LoVo (cell line): ENCODE measurements at regions not wholly inside any gene's neighbourhood (a gene's known extent, or its start where the extent isn't known, plus 50 kb on each side); places are given as distances from the start of the nearest gene placed in this dataset.
"Not testable (repeated sequence)": the region's sequence is repeated elsewhere in the genome, so short reads cannot be mapped to it uniquely, and the experiment has no call there.

Source experiments
- DNase-seq: peaks from one replicate; pipeline ENCODE4 v3.0.0-alpha.2; 2016; ENCODE audit warnings: low spot score

DNA sequence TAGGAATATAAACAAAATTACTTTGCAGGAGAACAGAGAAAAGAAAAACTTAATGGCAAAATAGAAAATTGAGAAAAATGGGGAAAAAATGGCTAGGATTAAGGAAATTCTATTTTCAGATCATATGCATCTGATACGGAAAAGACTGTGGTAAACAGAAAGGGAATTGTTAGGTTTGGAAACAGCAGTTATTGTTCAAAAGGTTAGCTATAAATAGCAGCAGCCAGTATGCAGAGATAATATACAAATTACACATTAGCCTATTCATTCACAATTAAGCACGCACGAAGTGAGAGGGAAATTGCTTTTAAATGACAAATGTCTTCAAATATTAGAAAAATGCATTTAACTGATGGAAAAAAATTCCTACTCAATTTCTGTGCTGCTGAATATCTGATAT lies 224.1 kb upstream of the FAM3C start:
- no peak for DNase-seq

DNA sequence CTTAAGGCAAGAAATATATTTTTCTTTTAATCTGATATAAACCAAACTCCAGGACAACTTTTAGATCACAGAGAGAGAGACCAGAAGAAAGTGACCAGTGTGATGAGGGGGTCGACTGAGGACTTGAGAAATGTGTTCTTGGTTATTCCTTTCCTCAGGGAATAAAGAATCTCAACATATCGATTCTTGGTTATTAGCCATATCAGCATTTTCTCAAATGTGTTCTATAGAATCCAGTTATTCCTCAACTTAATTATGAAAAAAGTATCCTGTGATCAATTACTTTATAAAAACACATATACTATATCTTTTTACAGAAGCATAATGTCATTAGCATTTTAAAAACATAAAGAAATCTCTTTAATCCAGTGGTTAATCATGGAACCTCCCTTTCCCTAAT lies 222.1 kb upstream of the FAM3C start:
- no peak for DNase-seq

DNA sequence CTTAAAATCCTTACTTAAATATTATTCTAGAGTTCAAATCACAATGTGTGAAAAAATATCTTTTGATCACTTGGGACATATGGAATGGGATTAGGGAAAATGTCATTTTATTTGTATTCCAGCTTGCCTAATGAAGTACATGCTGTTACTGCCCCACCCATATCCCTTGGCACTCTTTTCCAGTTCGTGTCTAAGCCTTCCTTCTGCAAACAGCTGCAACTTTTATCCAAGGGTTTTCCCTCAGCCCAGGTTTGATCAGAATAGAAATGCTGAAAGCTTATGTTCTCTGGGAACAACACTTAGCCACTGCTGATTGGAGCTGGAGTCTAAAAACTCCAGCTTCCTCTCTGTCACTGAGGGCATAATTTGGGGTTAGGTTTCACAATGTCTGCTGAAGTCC lies 214.1 kb upstream of the FAM3C start:
- no peak for DNase-seq

DNA sequence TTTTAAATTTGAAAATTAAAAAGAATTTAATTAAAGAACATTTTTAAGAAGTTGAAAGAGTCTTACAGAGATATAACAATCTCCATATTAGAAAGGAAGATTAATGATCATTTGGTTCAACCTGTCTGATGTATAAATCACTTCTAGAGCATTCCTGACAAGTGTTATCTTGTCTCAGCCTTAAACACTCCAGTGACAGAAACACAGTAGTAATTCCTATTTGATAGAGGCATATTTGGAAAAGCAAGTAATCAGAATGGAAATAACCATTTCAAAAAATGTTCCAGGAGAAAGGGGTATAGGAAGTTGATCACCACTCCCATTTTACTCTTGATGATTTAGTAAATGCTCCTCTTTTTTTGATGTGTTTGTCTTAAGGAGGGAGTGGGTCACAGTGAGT lies 213.1 kb upstream of the FAM3C start:
- DNase-seq: no peak

DNA sequence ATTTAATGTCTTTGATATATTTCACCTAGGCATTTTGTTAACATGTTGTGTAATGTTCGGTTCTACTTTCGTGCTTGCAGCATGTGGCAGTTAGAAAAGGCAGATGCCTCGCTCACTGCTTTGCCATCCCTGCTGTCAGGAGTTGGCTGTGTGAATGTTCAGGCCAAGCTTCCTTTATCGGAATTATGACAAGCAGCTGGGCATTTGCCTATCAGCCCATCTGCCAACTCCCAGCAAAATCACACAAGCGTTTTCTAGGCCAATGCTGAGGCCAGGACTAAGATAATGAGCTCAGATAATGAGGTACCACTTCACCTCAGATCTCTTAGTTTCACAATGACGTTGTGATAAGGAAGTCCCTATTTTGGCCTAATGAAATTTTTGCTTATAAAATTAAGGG lies 212.7 kb upstream of the FAM3C start:
- DNase-seq: no peak

DNA sequence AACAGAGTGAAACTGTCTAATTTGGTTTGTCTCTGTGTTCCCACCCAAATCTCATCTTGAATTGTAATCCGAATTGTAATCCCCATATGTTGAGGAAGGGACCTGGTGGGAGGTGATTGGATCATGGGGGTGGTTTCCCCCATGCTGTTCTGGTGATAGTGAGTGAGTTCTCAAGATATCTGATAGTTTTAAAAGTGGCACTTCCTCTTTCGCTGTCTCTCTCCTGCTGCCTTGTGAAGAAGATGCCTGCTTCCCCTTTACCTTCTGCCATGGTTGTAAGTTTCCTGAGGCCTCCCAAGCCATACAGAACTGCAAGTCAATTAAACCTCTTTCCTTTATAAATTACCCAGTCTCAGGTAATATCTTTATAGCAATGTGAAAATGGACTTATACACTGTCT lies 212.1 kb upstream of the FAM3C start:
- DNase-seq: not testable (repeated sequence)

DNA sequence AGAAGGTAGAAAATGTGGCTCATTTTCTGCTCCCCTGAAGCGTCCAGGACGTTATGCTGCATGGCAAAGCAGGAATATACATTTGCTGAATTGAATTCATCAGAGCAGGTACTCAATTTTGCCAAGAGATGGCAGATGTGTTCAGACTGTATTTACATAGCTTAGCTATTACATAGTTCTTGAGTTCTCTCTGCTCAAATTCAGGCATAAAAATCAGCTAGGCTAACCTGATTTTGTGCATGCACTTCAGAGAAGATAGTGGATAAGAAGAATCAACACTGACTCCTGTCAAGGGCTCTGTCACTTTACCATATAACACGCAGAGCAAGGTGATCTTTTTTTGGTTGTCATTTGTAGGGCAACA lies 209.2 kb upstream of the FAM3C start:
- no peak for DNase-seq

DNA sequence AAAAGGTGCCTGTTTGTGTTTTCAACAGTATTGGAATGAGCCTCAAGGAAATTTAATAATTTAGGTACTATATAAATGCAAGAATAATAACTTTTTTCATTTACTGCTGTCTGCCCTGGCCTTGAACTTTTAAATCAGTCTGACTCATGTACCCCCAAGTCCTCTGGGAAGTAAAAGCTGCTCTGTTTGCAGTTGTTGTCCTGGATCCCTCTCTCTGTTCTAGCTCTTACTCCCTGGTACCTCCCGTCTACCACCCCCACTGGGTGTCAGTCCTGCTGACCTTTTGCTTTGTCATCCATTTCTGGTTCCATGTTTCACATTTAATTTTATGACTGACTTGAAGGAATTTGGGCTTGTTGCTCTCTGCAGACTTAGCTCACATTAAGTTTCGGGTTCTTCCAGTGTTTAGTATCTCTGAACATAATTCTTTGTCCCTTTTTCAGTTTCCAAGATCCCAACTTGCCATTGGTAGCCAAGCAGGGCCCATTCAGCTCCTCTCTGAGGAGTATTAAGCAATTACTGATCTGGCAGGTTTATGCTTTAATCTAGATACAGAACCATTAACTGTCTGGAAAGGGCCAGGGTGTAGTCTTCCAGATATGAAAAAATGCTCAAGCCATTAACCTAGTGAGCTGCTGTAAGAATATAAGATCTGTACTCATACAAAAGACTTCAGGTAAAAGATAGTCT lies 208.7 kb upstream of the FAM3C start:
- DNase-seq: no peak

DNA sequence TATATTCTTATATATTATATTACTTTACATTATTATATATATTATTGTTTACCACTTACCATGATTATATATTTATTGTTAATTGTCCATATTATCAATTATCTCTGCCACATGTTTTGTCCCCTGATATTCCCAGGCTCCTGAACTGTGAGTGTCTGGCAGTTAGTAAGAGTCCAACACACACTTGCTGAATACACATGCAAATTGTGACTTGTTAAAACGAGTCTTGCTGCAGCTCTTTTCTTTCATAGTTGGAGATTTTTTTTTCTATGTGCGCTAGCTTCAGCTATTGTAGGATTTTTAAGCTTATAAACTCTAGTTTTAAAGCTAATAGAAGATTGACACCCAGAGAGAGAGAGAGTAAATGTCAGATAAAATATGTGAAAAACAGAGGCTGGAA lies 207.8 kb upstream of the FAM3C start:
- DNase-seq: no peak

DNA sequence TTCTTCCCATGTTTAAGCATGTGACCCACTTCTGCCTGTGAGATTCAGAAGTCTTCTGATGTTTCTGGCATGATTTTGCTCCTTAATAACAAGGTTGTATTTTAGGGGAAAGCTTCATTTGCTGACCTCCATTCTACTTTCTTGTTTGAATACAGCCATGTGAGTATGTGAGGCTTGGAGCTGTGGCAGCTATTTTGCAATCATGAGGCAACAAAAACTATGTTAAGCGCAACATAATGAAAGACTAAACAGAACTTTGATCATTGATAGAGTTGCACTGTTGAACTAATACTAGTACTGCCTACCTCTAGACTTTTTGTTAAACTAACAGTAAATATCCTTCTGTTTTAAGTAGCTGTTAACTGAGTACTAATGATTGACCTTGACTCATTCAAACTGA lies 203.8 kb upstream of the FAM3C start:
- DNase-seq: no peak

DNA sequence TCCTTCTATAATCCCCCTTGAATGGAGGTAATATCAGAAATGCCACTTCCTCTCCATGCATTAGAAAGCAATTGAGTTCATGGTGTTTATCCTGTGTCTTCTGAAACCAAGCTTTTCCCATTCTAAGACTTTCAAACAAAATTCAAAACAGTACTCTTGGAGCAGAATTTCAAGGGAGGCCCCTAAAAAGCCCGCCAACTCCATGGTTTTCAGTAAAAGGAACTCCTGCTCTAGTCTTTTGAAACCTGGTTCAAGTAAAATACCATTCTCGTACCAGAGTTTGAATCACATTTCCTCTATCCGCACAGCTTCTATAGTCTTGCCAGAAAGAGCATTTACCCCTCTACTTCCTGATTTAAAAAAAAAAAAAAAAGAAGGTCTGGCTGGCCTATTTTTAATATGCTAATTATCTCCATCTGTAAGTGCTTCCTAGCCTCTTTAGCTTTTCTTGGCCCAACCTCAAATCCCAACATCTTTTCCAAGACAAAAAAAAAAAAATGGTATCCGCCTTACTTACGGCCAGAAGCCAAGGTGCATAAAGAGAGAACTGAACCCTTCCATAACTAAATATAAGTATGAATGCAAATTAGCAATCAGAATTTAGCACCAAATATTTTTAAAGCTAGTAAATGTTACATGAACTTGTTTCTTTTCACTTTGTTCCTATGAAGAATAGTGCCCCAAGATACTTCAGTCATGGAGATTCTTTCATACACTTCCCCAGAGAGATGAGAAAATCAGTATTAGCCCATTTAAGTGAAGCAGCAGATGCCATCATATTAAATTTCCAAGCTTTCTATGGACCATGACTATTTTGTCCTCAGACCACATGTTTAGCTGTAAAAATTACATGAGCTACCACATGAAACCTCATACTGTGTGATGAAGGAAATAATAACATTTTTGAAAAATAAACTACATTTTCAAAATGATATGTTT lies 199.9 kb upstream of the FAM3C start:
- no peak for DNase-seq

DNA sequence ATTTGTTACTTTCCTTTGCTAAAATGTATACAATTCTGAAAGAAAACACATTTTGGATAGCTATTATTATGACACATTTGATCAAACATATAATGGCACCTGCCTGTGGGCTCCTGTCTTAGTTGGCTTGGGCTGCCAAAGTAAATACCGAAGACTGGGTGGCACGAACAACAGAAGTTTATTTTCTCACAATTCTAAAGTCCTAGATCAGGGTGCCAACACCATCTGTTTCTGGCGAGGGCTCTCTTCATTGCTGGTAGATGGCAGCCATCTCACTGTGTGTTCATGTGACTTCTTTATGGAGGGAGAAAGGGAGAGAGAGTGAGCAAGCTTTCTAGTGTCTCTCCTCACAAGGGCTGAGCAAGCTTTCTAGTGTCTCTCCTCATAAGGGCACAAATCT lies 195.8 kb upstream of the FAM3C start:
- DNase-seq: no peak

DNA sequence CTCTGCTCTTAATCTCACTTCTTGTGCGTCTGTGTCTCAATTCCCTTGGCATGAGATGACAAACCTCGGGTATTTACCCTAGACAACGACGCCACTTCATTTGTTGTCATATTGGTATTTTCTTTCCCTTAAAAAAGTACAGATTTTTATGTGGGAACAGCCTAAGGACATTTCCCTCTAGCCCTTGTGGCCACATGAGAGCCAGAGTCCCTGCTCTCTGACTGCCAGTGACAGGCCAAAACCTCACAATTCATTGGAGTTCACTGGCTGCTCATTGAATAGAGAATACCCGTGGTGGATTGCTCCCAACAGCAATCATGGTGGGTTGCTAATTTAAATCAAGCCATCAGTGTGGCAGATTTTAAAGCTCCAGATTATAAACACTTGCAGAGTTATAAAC lies 191.3 kb upstream of the FAM3C start:
- no peak for DNase-seq

DNA sequence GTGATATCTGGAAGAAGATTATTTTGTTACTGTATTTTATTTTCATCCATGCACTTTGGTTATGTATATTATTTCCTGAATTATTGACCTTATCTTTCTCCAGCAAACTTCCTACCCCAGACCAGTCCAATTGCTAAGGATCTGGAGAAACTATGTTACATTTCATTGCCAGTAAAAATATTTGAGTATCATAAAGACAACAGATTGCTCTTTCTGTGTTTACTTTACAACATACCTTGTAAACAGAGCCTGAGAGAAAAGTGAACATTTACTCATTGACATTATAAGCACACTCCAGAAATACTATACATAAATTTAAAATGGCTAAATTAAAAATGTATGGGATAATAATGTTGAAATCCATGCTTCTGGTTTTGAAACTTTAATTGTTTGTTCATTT lies 186.2 kb upstream of the FAM3C start:
- DNase-seq: peak; percentile 12

DNA sequence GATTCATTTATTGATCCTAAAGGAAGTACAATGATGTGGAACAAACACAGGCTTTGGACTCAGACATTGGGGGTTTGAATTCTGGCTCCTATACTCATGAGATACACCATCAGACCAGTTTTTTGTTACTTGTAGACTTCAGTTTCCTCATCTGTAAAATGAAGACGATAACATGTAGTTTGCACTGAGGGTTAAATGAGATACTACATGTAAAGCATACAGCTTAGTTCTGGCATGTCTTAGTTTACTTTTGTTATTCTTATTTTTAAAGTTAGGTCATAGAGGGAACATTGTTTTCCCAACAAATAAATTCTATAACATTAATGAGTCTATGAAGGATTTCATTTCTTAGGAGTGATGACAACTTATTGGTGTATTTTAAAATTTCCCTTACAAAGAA lies 183.5 kb upstream of the FAM3C start:
- DNase-seq: no peak

DNA sequence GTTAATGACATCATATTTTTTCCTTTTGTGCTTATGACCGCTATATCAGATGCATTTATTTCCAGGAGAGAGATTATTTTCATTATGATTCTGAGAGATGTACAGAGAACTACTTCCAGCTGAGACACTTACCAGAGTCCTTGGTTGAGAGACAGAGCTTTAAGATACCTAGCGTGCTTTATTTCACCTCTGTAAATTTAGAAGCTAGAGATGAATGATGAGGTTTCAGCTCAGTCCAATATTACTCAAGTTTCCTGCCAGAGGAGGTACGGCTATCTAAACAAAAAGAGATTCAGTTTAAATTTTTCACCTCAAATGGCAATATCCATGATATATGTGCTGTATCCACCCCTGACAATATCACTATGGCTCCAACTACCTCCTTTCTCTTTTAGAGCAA lies 182.6 kb upstream of the FAM3C start:
- DNase-seq: no peak

DNA sequence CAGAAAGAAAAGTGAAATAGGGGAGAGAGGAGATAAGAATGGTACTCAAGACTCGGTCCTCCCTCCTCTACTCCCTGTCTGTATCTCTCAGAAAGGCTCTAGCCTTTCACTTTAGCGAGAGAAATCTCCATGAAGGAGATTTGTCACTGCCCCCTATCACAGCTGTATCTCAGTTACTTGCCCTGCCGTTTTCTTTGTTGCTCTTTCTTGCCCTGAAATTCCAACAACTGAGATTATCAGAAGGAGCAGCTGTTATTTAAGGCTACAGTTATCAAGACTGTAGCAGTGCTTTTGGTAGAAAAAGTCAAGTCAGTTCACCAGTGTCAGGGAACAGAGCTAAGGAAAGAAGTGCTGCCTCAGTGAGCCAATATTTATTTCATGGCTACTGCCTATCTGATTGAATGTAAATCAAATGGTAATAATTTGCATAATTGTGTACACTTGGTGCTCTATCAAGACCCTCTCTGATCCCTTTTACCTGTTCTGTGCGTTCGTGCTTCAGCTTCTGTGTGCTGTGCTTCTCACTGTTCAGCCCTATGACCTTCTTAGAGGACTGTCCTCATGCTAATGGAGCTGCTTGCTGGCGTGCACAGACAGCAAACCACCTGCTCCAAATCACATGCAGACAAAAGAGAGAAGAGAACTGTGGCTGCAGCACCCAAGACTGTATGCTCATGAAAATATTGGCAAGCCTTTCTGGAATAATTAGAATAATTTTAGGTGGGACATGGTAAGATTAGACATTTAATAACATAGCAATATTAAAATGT lies 180.2 kb upstream of the FAM3C start:
- DNase-seq: no peak

DNA sequence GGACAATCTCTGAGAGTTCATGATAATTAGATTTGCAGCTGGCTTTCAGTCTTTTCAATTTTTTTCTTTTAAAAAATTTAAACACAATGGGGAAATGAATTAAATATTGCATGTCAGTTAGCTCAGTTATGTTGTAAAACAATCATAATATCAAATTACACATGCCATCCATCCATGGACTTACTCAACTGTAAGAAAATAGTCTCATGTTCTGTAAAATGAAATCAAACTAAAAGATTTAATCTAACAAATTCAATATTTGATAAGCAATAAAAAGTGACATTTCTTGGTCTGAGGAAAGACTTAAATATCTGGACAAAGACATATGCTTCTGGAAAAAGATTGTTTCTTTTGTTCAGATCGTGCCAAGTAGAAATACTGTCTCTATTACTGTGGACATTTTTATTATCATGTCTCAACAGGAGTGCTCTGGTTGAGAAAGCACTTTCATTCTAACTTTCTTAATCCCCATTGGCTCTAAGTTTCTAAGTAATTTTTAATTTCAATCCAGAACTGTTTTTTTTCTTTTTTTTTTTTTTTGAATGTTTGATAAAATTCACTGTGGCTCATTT lies 179.2 kb upstream of the FAM3C start:
- DNase-seq: no peak

DNA sequence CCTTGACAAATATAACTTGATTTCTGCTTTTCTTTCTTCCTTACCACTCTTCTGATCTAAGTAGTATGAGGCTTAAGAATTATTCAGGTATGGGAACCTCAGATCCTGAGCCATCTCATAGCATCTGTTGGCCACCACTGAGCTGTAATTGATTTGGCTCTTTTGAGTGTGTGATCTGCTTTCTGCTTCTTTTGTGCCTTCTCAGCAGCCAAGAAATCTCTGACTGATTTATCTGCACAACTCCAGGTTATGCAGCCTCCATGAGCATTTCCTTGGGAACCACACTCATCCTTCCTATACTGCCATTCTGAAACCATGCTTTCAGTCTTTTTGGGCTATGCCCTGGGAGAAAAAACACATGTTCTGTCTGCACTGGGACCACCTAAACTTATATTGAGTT lies 178.0 kb upstream of the FAM3C start:
- no peak for DNase-seq

DNA sequence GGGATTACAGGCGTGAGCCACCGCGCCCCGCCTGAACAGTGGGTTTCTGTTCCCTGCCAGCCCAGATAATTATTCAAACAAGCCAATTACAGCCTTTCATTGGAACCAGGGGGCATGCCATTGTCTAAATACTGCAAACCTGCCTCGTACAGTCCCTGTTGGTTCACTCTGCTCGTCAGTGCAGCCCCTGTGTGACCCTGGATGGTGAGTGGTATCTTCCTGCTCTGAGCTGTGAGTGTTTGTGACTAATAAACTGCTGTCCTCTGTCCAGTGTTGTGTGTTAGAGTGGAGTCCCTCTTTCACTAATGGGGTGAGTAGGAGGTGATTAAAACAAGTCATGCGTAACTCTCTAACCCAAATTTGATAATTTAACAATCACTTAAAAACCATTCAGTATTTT lies 176.5 kb upstream of the FAM3C start:
- no peak for DNase-seq

DNA sequence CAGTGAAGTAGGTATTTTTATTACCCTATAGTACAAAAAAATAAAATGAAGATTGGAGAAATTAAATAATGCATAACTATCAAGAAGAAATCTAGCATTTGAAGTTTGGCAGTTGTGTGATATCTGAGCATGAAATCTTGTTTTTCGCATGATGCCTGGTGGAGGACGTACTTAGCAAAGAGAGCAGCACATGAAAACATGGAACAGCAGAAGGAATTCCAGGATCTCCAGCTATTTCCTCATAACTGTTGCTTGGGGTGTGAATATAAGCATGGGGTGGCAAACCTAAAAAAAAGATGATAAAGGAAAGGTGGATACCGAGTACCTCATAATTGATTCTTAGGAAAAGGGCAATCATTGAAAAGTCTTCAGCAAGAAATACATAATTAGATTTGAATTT lies 174.3 kb upstream of the FAM3C start:
- no peak for DNase-seq

DNA sequence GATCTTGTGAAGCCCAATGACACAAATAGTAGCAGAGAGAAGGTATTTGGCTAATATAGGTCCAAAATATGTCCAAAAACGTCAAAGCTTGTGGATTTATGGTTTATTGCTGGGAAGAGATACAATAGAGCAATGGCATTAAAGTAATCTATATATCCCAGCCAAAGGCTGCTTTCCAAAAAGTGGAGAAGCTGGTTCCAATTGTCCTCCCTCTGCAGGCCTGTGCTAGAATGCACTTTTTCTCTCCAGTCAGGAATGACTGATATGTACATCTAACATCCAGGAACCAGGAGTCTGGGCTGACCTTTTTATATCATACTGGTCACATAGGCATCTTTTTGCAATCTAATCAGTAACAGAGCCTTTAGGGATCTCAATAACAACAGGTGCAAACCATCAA lies 167.1 kb upstream of the FAM3C start:
- no peak for DNase-seq

DNA sequence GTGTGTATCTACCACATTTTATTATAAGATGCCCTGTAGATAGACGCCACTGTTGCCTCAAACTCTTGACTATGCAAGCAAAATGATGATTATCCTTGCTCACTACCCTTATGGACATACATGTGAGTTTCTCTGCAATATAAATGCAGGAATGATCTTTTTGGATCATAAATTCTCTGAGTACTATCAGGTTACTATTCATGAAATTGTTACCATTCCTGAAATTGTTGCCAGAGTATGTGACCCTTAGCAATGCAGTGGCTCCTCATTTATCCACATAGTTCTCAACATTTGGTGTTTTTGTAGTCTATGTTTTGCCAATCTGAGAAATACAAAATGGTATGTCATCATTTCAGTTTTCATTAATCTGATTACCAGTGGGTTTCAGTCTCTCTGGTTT lies 166.2 kb upstream of the FAM3C start:
- no peak for DNase-seq
